ENCODE measurements at regions not wholly inside any gene's neighbourhood (a gene's known extent, or its start where the extent isn't known, plus 50 kb on each side); places are given as distances from the start of the nearest gene placed in this dataset.
"Not testable (repeated sequence)": the region's sequence is repeated elsewhere in the genome, so short reads cannot be mapped to it uniquely, and the experiment has no call there.

DNA sequence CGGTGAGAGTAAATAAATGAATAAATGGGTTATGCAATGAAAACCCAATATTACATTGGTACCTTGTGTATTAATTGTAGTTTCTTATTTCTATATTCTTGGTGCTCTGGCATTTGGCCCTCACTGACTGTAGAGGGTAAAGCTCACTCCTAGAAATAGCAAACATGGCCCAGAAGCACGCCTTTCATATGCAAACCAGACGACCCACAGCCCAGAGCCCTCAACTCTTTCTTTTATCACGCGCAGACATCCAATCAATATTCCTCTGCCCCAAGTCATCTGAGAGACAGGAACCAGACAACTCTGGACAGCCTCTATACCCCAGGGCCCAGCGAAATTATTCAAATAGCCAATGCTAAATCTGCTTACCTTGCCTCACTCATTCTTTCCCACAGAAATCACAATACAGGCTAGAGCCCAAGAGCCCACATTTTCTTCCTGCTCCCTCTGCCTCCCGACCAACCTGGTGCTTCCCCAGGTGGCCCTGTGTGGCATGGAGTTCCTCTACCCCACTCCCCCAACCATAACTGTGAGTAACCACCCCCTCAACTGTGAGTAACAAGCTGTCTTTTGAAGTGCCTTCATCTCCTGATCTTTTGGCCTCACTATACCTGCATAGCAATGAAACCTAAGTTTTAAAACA is 425.1 kb upstream of the SPATA31A3 start:
- not testable (repeated sequence) for H3K9ac ChIP-seq (ENCODE audit: low read depth, low read length); H3K4me1 ChIP-seq (ENCODE audit: control insufficient read depth, insufficient read depth, low read length); H3K9me3 ChIP-seq (ENCODE audit: control insufficient read depth, insufficient read depth, low read length); H3K4me3 ChIP-seq (ENCODE audit: low read depth, low read length); H3K27me3 ChIP-seq (ENCODE audit: control insufficient read depth, insufficient read depth, low read length); H3K36me3 ChIP-seq (ENCODE audit: control insufficient read depth, insufficient read depth, low read length)

DNA sequence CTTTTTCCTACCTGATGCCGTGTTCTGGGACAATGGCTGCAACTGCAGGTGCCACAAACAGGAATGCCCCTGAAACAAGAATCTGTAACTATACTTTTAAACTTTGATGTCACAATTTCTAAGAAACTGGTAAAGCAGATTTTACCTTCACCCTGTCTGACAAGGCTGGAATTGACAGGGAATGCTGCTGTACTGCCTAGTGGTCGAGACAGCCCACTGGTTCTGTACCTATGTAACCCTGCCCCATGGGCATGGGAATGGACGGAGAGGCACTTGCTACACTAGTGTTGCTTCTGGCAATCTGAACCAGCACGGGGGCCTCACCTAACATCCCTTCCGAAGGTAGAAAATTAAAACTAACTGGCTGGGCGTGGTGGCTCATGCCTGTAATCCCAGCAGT is 424.3 kb upstream of the SPATA31A3 start:
- H3K27me3 ChIP-seq (ENCODE audit: control insufficient read depth, insufficient read depth, low read length); H3K4me1 ChIP-seq (ENCODE audit: control insufficient read depth, insufficient read depth, low read length); H3K4me3 ChIP-seq (ENCODE audit: low read depth, low read length); H3K9ac ChIP-seq (ENCODE audit: low read depth, low read length); H3K9me3 ChIP-seq (ENCODE audit: control insufficient read depth, insufficient read depth, low read length); H3K36me3 ChIP-seq (ENCODE audit: control insufficient read depth, insufficient read depth, low read length): not testable (repeated sequence)

DNA sequence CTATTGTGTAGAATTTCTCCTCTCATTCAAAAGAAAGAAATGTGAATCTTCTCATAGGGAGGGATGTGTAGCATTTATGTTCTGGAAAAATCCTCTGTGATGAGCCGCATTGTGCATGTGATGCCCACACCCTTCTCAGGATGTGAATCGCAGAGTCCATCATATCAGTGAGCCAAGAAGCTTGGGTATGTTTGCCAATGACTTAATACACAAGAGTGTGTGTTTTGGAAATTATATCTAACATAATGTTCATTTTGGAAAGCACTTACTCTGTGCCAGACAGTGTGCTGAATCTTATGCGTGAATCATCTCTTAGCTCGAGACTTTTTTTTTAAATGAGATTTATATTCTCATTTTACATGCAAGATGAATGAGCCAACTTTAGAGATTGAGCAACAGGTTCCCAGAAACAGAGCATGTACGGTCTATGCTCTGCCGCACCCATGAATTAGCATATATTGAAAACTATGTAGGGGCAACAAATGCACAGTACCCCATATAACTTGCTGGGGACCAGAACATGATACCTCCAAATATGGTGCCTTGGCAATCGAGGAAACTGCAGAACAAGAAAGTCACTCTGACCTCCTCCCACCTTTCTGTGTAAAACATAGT is 418.4 kb upstream of the SPATA31A3 start:
- not testable (repeated sequence) for H3K4me3 ChIP-seq (ENCODE audit: low read depth, low read length); H3K9me3 ChIP-seq (ENCODE audit: control insufficient read depth, insufficient read depth, low read length); H3K27me3 ChIP-seq (ENCODE audit: control insufficient read depth, insufficient read depth, low read length); H3K36me3 ChIP-seq (ENCODE audit: control insufficient read depth, insufficient read depth, low read length); H3K4me1 ChIP-seq (ENCODE audit: control insufficient read depth, insufficient read depth, low read length); H3K9ac ChIP-seq (ENCODE audit: low read depth, low read length)

DNA sequence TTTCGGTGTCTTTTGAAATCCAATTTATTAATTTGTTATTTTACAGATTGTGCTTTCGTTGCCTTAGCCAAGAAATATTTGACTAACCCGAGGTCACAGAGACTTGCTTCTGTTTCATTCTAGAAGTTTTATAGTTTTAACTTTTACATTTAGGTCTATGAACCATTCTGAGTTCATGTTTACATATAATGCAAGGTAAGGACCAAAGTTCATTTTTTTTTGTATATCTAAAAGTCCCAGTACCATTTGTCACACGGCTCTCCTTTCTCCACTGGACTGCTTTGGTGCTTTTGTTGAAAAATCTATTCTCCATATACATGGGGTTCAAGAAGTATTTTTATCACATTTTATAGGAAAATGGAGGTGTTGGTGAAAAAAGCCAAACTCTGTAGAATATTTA is 411.4 kb upstream of the SPATA31A3 start:
- not testable (repeated sequence) for H3K9ac ChIP-seq (ENCODE audit: low read depth, low read length); H3K36me3 ChIP-seq (ENCODE audit: control insufficient read depth, insufficient read depth, low read length); H3K9me3 ChIP-seq (ENCODE audit: control insufficient read depth, insufficient read depth, low read length); H3K27me3 ChIP-seq (ENCODE audit: control insufficient read depth, insufficient read depth, low read length); H3K4me3 ChIP-seq (ENCODE audit: low read depth, low read length); H3K4me1 ChIP-seq (ENCODE audit: control insufficient read depth, insufficient read depth, low read length)

DNA sequence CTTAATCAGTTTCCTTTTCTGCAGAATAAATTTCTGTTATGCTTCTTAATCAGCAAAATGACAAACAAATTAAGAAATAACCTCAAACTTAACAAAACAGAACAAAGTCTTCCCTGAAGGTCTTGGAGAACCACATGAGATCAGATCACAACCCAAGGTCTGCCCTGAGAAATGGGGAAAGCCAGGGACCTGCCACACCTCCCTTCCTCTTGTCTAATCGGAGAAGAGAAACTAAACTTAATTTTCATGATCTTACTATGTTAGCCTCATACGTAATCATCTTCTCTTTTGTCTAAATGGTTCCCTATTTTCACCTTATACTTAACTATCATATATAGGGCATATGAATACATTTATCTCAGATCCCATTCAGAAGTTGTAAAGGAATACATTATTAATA is 405.4 kb upstream of the SPATA31A3 start:
- H3K9me3 ChIP-seq (ENCODE audit: control insufficient read depth, insufficient read depth, low read length); H3K4me1 ChIP-seq (ENCODE audit: control insufficient read depth, insufficient read depth, low read length); H3K9ac ChIP-seq (ENCODE audit: low read depth, low read length); H3K36me3 ChIP-seq (ENCODE audit: control insufficient read depth, insufficient read depth, low read length); H3K4me3 ChIP-seq (ENCODE audit: low read depth, low read length); H3K27me3 ChIP-seq (ENCODE audit: control insufficient read depth, insufficient read depth, low read length): not testable (repeated sequence)

DNA sequence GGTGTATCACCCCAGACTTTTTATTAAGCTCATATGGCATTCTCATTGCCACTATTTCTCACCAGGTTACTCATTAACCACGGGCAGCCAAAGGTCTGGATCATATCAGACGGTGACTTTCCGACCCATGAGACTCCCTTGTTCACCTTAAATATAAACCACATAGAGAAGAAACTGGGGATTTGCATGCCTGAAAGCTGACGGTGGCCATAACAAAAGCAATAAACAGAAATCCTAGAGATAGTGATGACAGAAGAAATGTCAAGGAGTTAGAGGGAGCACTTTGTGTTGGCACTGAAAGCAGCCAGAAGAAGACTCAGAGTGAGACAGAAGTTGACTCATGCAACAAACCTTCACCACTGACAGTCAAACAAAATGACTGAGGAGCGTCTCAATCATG is 402.4 kb upstream of the SPATA31A3 start:
- not testable (repeated sequence) for H3K9me3 ChIP-seq (ENCODE audit: control insufficient read depth, insufficient read depth, low read length); H3K9ac ChIP-seq (ENCODE audit: low read depth, low read length); H3K4me1 ChIP-seq (ENCODE audit: control insufficient read depth, insufficient read depth, low read length); H3K36me3 ChIP-seq (ENCODE audit: control insufficient read depth, insufficient read depth, low read length); H3K27me3 ChIP-seq (ENCODE audit: control insufficient read depth, insufficient read depth, low read length); H3K4me3 ChIP-seq (ENCODE audit: low read depth, low read length)

DNA sequence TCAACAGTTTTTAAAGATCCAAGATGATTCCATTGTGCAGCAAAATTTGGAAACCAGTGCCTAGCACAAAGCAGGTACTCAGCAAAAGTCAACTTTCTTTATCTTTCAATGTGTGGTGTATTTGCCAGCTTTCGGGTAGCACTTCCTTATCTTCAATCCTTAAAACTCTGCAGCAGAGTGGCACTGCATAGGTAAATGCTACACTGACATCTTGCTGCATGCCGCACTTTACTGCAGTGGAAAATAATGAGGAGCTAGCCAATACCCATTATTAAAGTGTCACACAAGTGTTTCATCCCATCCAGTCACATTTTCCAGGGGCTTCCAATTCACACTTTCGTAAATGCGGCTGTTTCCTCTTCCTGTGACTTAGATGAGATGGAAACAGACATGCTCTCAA is 401.7 kb upstream of the SPATA31A3 start:
- H3K9ac ChIP-seq (ENCODE audit: low read depth, low read length); H3K4me1 ChIP-seq (ENCODE audit: control insufficient read depth, insufficient read depth, low read length); H3K9me3 ChIP-seq (ENCODE audit: control insufficient read depth, insufficient read depth, low read length); H3K4me3 ChIP-seq (ENCODE audit: low read depth, low read length); H3K36me3 ChIP-seq (ENCODE audit: control insufficient read depth, insufficient read depth, low read length); H3K27me3 ChIP-seq (ENCODE audit: control insufficient read depth, insufficient read depth, low read length): not testable (repeated sequence)

DNA sequence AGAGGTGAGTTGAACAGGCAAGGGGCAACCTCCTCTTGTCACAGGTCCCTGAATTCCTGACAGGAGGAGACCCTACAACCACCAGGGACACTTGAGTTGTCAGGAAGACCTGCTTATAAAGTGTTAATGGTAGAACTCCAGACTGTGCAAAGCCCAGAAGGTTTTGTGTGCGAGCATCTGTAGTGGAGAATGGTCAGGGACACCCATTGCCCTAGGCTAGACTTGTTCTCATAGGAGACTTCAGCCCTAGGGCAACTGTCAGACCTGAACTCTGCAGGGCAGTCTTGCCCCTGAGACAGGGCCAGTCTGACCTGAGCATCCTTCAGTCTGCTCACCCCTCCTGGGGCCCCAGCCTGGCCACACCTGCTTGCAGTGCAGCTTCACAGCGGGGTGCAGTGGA is 377.3 kb upstream of the SPATA31A3 start:
- H3K27me3 ChIP-seq (ENCODE audit: control insufficient read depth, insufficient read depth, low read length); H3K9me3 ChIP-seq (ENCODE audit: control insufficient read depth, insufficient read depth, low read length); H3K36me3 ChIP-seq (ENCODE audit: control insufficient read depth, insufficient read depth, low read length); H3K4me3 ChIP-seq (ENCODE audit: low read depth, low read length); H3K9ac ChIP-seq (ENCODE audit: low read depth, low read length); H3K4me1 ChIP-seq (ENCODE audit: control insufficient read depth, insufficient read depth, low read length): not testable (repeated sequence)

DNA sequence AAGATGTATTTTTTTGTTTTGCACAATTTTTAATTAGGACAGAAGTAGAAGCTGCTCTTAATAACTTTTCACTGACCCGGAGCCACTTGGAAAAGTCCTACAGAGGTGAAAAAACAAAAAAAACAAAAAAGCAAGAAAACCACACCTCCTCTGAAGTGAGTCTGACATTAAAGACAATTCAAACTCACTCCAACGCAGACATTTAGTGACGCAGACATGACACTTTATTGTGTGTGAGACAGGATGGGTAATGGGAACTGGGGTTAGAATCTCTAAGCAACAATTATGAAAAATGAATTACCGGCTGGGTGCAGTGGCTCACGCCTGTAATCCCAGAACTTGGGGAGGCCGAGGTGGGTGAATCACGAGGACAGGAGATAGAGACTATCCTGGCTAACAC is 370.0 kb upstream of the SPATA31A3 start:
- not testable (repeated sequence) for H3K36me3 ChIP-seq (ENCODE audit: control insufficient read depth, insufficient read depth, low read length); H3K4me1 ChIP-seq (ENCODE audit: control insufficient read depth, insufficient read depth, low read length); H3K9me3 ChIP-seq (ENCODE audit: control insufficient read depth, insufficient read depth, low read length); H3K9ac ChIP-seq (ENCODE audit: low read depth, low read length); H3K27me3 ChIP-seq (ENCODE audit: control insufficient read depth, insufficient read depth, low read length); H3K4me3 ChIP-seq (ENCODE audit: low read depth, low read length)

DNA sequence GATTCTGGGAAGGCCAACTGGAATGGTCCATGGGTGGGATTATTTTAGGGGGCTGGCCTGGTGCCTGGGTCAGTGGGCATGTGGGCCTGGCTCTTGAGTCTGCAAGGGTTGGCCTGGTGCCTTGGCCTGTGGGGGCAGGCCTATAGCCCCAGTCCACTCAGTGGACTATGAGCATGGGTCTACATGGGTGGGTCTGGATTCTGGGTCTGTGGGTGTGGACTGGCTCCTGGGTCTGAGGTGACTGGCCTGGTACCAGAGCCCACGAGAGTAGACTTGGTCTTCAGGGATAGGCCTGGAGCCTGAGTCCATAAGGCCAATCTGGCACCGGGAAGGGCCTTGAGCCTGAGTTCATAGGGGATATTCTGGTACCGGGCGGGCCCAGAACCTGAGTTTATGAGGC is 361.6 kb upstream of the SPATA31A3 start:
- not testable (repeated sequence) for H3K9me3 ChIP-seq (ENCODE audit: control insufficient read depth, insufficient read depth, low read length); H3K4me1 ChIP-seq (ENCODE audit: control insufficient read depth, insufficient read depth, low read length)

DNA sequence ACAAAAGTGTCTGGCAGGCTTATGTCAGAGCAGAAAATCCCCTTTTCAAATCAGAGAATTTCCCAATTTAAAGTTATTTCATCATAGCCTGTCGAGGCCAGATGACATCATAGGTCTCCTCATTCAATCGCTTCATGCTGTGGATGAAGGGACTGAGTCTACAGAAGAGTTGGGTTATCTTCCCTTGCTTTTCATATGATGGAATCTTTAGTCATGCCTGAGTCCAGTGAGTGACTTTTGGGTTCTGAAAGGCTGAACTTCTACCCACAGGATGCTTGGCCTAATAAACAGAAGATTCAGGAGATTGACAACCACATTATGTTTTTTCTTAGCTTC is 357.0 kb upstream of the SPATA31A3 start:
- not testable (repeated sequence) for H3K4me3 ChIP-seq (ENCODE audit: low read depth, low read length); H3K36me3 ChIP-seq (ENCODE audit: control insufficient read depth, insufficient read depth, low read length); H3K9ac ChIP-seq (ENCODE audit: low read depth, low read length)

More for the DNA sequence above, 361.6 kb upstream of the SPATA31A3 start:
- not testable (repeated sequence) for H3K27me3 ChIP-seq (ENCODE audit: control insufficient read depth, insufficient read depth, low read length); H3K4me3 ChIP-seq (ENCODE audit: low read depth, low read length); H3K36me3 ChIP-seq (ENCODE audit: control insufficient read depth, insufficient read depth, low read length); H3K9ac ChIP-seq (ENCODE audit: low read depth, low read length)

DNA sequence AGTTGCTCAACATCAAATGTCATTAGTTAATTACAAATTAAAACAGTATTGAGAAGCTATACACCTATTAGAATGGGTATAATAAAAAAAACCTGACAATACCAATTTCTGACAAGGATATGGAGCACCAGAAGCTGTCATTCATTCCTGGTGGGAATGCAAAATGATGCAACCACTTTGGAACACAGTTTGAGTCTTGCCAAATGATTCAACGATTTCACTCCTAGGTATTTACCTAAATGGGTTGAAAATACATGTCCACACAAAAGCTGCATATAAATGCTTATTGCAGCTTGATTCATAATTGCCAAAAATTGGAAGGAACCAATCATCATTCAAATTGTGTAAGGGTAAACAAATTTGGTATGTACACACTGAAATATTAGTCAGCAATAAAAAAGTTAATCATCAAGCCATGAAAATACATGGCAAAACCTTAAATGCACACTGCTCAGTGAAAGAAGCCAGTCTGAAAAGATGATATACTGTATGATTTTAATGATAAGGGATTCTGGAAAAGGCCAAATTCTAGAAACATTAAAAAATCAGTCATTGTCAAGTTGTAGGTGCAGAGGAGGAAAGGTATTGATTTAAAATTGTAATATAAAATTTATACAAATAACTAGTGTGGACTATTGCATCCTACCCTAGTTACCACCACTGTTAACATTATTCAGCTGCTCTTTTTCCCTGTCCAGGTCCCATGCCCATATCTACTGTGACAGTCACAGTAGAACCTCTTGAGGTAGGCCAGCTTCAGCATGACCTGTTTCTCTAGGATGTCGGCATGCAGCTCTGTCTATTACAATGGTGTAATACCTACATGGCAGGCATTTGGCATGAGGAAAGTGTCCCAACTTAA is 356.4 kb upstream of the SPATA31A3 start:
- H3K4me1 ChIP-seq (ENCODE audit: control insufficient read depth, insufficient read depth, low read length); H3K27me3 ChIP-seq (ENCODE audit: control insufficient read depth, insufficient read depth, low read length); H3K4me3 ChIP-seq (ENCODE audit: low read depth, low read length); H3K36me3 ChIP-seq (ENCODE audit: control insufficient read depth, insufficient read depth, low read length); H3K9me3 ChIP-seq (ENCODE audit: control insufficient read depth, insufficient read depth, low read length); H3K9ac ChIP-seq (ENCODE audit: low read depth, low read length): not testable (repeated sequence)

More for the DNA sequence above, 357.0 kb upstream of the SPATA31A3 start:
- not testable (repeated sequence) for H3K27me3 ChIP-seq (ENCODE audit: control insufficient read depth, insufficient read depth, low read length); H3K9me3 ChIP-seq (ENCODE audit: control insufficient read depth, insufficient read depth, low read length); H3K4me1 ChIP-seq (ENCODE audit: control insufficient read depth, insufficient read depth, low read length)
